Left renal cortex interstitium (tissue), 4 donors: ENCODE measurements at regions not wholly inside any gene's neighbourhood (a gene's known extent, or its start where the extent isn't known, plus 50 kb on each side); places are given as distances from the start of the nearest gene placed in this dataset.
"Not testable (repeated sequence)": the region's sequence is repeated elsewhere in the genome, so short reads cannot be mapped to it uniquely, and the experiment has no call there.

Experiments used
- DNase-seq, 4 donors: peaks; one replicate each; pipeline ENCODE4 v3.0.0-alpha.2; 2013; ENCODE audit warnings: low read depth in 4 of 4, low spot score in 2 of 4, missing footprints in 1 of 4

DNA sequence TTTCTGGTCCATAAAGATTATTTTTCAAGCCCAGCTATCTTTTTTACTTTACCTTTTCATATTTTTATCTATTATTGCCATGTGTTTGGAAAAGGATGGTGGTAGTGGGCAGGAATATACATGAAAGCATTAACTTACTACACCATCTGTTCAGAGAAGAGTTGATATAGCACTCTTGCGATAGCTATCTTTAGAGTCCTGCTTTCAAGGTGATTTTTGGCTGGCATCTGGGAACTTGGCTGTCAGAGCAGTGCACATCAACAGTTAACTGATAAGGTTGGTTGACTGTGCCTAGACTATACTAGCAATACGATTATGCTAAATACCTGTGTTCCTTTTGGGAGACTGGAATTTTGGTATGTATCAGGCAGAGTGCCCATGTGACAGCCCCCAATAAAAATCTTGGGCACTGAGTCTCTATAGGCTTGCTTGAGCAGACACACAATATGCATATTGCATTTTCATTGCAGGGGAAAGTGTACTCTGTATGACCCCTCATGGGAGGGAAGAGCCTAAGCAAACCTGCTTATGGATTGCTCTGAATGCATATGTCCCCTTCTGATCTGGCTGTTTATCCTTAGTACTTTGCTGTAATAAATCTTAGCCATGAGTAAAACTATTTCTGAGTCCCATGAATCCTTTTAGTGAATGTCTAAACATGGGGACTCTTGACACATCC, 227.6 kb upstream of the C9orf72 start:
- DNase-seq, result no peak

DNA sequence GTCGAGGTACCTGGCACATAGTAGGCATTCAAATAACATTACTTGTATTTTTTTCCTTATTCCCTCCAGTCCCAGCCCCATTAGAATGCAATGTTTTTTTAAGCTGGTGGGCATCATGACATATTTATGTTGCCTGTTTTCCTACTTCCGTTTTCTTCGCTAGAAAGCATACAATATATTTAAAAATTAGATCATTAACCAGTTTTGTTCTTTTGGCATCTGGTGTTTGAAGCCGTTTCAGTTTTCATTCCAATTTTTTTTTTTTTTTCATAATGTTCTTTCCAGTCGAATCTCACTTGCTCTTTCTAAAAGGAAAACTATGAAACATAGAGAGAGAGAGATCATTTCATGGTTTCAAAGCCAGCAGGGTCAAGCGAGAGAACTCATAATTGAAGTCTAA, 228.3 kb upstream of the C9orf72 start:
- DNase-seq, result no peak

- DNase-seq, result no peak
Measured at GRCh38 chr9:27802418-27802817, 229.1 kb upstream of the C9orf72 start.

DNA sequence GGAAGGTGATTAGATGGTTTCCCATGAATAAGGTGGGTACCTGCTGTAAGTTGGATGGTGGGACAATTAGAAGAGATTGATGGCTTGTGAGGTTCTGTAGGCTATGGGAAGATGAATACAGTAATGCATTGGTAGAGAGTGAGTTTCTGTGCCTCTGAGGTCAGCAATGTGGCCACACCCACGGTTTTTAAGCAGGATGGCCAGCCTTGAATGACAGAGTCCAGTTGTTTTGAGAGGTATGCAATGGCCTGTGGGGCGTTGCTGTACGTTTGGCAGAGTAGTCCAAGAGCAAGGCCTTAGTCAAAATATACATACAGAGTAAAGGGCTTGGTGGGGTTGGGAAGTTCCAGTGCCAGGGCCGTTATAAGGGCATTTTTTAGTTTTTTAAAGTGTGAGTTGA, 235.6 kb upstream of the C9orf72 start:
- no peak for DNase-seq

DNA sequence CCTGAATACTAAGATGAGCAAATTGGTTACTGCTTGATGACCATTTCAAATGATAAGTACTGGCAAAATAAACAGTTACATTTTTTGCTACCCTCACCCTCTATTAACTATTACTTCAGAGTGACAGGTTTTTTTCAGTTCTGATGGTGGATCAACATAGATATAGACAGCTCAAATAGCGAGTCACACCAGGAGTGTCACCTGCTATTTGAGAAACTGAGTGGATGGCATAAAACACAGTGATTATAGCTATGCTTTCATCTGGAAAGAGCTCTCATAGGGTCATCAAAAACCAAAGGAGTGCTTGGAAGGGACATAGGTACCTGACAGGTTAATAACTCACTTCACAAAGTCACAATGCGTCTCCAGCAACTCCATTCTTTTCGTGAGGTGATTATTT, 244.5 kb upstream of the C9orf72 start:
- DNase-seq, result no peak

DNA sequence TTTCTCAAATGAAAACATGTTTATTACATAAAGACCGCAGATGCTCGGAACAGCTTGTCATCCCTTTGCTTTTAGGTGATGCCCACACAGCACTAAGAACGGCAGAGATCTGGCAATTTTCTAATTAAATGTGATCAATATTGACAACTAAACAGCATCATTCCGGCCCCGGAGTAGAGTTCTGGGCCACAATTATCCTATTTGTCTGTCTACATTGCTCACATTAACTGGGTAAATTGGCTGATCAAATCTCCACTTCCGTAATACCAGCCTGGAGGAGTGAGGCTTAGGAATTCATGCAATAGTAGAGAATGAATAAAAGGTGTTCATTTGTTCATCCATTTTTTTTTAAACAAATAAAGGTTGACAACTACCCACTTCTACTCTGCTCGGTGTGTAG, 245.1 kb upstream of the C9orf72 start:
- DNase-seq, result no peak

GRCh38 chr9:27828908-27829307, 255.6 kb upstream of the C9orf72 start:
- DNase-seq, result no peak

GRCh38 chr9:27829621-27830020, 256.3 kb upstream of the C9orf72 start:
- DNase-seq, result no peak

- DNase-seq, result not testable (repeated sequence)
Measured at GRCh38 chr9:27832108-27832507, 258.8 kb upstream of the C9orf72 start.

DNA sequence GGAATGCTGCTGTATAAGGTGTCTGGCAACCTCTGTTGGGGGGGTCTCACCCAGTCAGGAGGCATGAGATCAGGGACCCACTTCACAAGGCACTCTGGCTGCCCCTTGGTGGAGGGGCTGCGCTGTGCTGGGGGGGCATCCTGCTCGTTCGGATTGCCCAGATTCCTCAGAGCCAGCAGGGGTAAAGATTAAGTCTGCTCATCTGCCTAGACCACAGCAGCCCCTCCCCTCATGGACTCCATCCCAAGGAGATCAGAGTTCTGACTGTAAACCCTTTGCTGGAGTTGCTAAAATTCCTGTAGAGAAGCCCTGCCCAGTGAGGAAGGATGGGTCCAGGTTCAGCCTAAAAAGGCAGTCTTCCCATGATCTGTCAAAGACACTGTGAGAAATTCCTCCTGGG, 262.0 kb upstream of the C9orf72 start:
- DNase-seq, result no peak

DNA sequence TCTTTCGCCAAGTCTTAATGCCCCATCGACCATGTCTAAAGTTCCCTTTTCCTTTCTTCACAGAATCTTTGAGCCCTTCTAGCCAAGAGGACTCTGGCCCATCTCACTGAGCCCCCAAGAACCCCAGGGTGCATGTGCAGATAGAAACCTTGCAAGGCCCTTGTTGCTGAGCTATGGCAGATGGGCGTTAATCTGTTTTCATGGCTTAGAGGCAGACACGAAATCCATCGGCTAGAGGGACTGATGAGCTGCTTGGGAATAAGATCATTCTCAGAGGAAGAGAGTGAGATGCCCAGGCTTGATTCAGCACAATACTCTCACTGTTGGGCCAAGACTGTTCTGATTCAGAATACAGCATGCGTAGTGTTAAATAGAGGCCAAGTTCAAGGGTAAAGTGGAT, 262.5 kb upstream of the C9orf72 start:
- DNase-seq, result no peak

DNA sequence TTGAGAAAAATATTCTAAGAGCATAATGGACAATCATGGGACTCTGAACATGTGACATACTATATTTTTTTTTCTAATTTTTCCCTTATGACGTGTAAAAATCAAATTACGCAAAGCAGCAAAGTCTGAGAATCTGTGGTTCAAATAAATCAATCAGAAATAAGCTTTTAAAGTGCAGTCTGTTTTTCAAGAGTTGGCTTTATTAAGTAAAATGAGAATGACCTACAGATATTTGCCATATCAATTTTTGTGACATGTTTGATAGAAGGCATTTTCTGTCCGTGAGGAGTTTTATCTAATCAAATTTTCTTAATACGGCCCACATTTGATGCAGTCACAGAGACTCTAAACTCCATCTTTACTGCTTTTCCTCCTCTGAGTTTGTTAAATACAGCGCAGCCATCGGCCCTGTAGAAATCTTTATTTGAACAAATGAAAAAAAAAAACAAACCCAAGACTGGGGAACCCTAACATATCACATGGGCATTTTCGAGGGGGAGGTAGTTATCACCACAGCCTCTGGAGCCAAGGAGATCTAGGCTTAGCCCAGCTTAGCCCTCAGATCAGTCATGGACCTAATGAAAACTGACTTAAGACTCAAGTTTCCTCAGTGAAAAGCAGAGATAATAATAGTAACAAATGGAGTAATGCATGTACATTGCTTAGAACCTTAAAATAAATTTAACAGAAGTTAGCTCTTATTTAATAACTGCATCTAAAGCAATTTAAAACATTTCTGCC, 263.6 kb upstream of the C9orf72 start:
- no peak for DNase-seq

GRCh38 chr9:27838876-27839275, 265.6 kb upstream of the C9orf72 start:
- no peak for DNase-seq

DNA sequence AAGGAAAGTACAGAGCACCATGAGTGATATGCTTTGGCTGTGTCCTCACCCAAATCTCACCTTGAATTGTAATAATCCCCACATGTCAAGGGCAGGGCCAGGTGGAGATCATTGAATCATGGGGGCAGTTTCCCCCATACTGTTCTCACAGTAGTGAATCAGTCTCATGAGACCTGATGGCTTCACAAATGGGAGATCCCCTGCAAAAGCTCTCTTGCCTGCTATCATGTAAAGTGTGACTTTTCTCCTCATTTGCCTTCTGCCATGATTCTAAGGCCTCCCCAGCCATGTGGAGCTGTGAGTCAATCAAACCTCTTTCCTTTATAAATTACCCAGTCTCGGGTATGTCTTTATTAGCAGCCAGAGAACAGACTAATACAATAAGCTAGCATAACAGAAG, 266.5 kb upstream of the C9orf72 start:
- not testable (repeated sequence) for DNase-seq

DNA sequence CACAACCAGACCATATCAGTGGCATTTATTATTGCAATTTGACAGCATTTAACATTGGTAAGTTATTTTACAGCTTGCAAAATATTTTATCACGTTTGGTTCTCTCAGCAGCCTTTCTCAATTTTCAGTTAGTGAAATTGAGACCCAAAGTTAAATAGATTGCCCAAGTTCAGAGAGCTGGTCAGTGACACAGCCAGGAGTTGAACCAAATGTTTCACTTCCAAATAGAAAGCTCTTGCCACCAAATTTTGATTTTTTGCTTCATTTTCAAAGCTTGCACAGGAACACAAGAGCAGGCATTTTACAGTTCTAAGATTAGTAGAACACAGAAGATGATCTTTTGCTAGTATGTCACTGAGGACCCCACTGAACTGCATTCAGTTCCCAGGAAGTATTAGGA, 271.5 kb upstream of the C9orf72 start:
- no peak for DNase-seq

DNA sequence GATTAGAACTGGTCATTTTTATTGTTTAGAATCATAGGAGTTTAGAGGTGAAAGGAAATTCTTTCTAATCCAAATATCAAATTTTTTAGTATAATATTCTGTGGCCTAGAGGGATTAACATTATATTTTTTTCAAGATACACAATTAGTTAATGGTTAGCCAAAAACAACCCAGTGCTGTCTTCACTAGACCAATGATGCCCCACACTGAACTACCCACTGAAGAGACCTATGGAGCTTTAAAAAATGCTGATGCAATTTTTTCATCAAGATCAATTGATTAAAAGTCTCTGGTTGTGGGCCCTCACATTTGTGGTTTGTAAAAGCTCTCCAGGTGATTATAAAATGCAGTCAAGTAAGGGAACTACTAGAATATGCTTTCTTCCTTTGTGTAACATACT, 274.1 kb upstream of the C9orf72 start:
- no peak for DNase-seq

DNA sequence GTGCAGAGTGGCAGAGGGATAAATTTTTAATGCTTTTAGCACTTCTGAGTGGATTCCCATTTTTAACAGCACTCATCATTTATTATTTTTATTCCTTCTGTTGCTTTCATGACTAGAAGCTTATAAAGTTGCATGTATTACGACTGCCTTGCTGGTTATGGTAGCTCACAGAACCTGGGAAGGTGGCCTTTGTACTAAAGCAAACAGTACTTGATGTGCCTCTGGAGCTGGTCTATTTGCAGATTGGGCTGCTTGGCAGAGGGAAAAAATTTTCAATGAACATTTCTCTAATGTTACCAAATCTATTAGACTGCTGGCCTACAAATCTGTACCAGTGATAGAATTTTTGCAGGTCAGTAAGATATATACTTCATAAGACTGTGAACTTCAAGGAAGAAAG, 274.5 kb upstream of the C9orf72 start:
- no peak for DNase-seq

GRCh38 chr9:27848315-27848714, 275.0 kb upstream of the C9orf72 start:
- no peak for DNase-seq

GRCh38 chr9:27851858-27852257, 278.6 kb upstream of the C9orf72 start:
- no peak for DNase-seq

GRCh38 chr9:27853529-27853928, 280.2 kb upstream of the C9orf72 start:
- no peak for DNase-seq

DNA sequence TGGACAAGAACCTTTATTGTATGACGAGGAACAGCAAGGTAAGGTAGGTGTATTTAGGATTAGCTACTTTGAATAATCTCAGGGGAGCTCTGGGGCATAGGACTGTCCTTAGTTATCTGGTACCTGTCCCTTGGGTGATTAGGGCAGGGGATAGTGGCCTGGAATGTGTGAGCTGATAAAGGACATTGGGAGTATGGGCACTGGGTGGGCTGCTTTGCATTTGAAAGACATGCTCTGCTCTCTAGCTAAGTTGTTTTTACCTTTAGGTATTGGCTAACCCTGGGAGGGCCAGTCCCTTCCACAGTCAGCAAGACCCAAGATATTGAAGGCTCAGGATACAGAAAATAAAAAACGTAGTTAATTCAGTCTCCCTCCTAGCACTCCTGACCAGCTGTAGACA, 282.8 kb upstream of the C9orf72 start:
- no peak for DNase-seq

DNA sequence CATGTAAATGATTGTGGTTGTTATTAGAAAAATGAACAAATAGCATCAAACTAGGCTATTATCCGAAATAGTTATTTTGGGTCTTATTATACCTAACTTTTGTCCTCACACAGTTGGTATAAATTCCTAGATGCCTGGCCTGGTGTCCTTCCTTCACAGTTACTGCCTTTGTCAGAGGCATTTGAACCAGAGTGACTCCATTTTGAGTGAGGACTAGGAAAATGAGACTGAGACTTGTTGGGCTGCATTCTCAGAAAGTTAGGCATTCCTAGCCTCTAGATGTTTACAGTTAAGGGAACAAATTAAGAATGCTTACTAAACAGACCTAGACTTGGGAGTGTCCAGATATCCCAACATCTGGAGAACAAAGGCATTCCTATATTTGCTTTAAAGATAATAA, 283.5 kb upstream of the C9orf72 start:
- no peak for DNase-seq

GRCh38 chr9:27861887-27862286, 288.6 kb upstream of the C9orf72 start:
- no peak for DNase-seq
